ENCODE measurements at regions not wholly inside any gene's neighbourhood (a gene's known extent, or its start where the extent isn't known, plus 50 kb on each side); places are given as distances from the start of the nearest gene placed in this dataset.

- ChIA-PET POLR2A (no interaction called here), CTCF (no interaction called here)
- DNase-seq (ENCODE audit: extremely low spot score) = no peak
- TF ChIP-seq CTCF (IDR thresholded peaks at IDR 0.05; ENCODE audit: control extremely low read depth, extremely low read depth, low read depth, missing control alignments) = no peak
These were observed 257.4 kb downstream of the TRIM36 start for GRCh38 chr5:114912189-114912920.

- CTCF ChIA-PET = no interaction called here
- no peak for DNase-seq (ENCODE audit: extremely low spot score)
- no peak for TF ChIP-seq CTCF (IDR thresholded peaks at IDR 0.05; ENCODE audit: control extremely low read depth, extremely low read depth, low read depth, missing control alignments)
- POLR2A ChIA-PET = no interaction called here
These were observed 259.0 kb downstream of the TRIM36 start for GRCh38 chr5:114910727-114911126.

- CTCF ChIA-PET = no interaction called here
These were observed 260.3 kb downstream of the TRIM36 start for GRCh38 chr5:114909424-114909823.

GRCh38 chr5:114903767-114904166, 265.9 kb downstream of the TRIM36 start:
- no peak for DNase-seq (ENCODE audit: extremely low spot score)
- ChIA-PET POLR2A (no interaction called here), CTCF (no interaction called here)
- TF ChIP-seq CTCF (IDR thresholded peaks at IDR 0.05; ENCODE audit: control extremely low read depth, extremely low read depth, low read depth, missing control alignments) = no peak

More at GRCh38 chr5:114909424-114909823, 260.3 kb downstream of the TRIM36 start:
- no peak for DNase-seq (ENCODE audit: extremely low spot score)
- POLR2A ChIA-PET = no interaction called here
- TF ChIP-seq CTCF (IDR thresholded peaks at IDR 0.05; ENCODE audit: control extremely low read depth, extremely low read depth, low read depth, missing control alignments) = no peak

GRCh38 chr5:114898602-114899001, 271.1 kb downstream of the TRIM36 start:
- CTCF ChIA-PET = no interaction called here
- POLR2A ChIA-PET = no interaction called here
- DNase-seq (ENCODE audit: extremely low spot score) = no peak
- no peak for TF ChIP-seq CTCF (IDR thresholded peaks at IDR 0.05; ENCODE audit: control extremely low read depth, extremely low read depth, low read depth, missing control alignments)

GRCh38 chr5:114883675-114884074, 286.0 kb downstream of the TRIM36 start:
- TF ChIP-seq CTCF (IDR thresholded peaks at IDR 0.05; ENCODE audit: control extremely low read depth, extremely low read depth, low read depth, missing control alignments) = no peak
- no peak for DNase-seq (ENCODE audit: extremely low spot score)
- ChIA-PET CTCF (no interaction called here), POLR2A (no interaction called here)

- DNase-seq (ENCODE audit: extremely low spot score) = no peak
- TF ChIP-seq CTCF (IDR thresholded peaks at IDR 0.05; ENCODE audit: control extremely low read depth, extremely low read depth, low read depth, missing control alignments) = no peak
- CTCF ChIA-PET = interaction anchor here (1.4 kb wide), 1 partner anchor 8 kb away, joined by 3 read pairs; no protein-coding TSS in a partner anchor
- POLR2A ChIA-PET = no interaction called here
These were observed 310.3 kb downstream of the TRIM36 start for GRCh38 chr5:114859438-114859735.
